ENCODE measurements at regions not wholly inside any gene's neighbourhood (a gene's known extent, or its start where the extent isn't known, plus 50 kb on each side); places are given as distances from the start of the nearest gene placed in this dataset.

- no peaks in the 10 kb centered on the region for H3K4me1 ChIP-seq (ENCODE audit: control insufficient read depth in 2 of 2, insufficient read depth in 2 of 2, low read length in 2 of 2)
- H3K27me3 ChIP-seq (ENCODE audit: control insufficient read depth in 2 of 2, insufficient read depth in 1 of 2, low read length in 1 of 2): no peaks in the 10 kb centered on the region
- H3K36me3 ChIP-seq (ENCODE audit: control insufficient read depth in 2 of 2, insufficient read depth in 2 of 2, low read length in 1 of 2): no peaks in the 10 kb centered on the region
- H3K9me3 ChIP-seq (ENCODE audit: control insufficient read depth in 2 of 2, insufficient read depth in 1 of 2, low read length in 1 of 2): no peaks in the 10 kb centered on the region
- 86% methylated on average over 1 of the region's 1 CpG for WGBS
- DNase-seq (ENCODE audit: low read depth in 6 of 9, low spot score in 9 of 9): no peak
- no peak overlapping the region for H3K4me3 ChIP-seq (ENCODE audit: low read length in 2 of 2)
- no peak overlapping the region for H3K27ac ChIP-seq (ENCODE audit: low read depth in 1 of 2, low read length in 1 of 2)
Measured at GRCh38 chr15:46242935-46243334, 608.1 kb downstream of the SQOR start.

GRCh38 chr15:46251903-46252302 is 617.1 kb downstream of the SQOR start:
- Histone ChIP-seq H3K4me1 (ENCODE audit: control insufficient read depth in 2 of 2, insufficient read depth in 2 of 2, low read length in 2 of 2) (no peaks in the 10 kb centered on the region), H3K9me3 (ENCODE audit: control insufficient read depth in 2 of 2, insufficient read depth in 1 of 2, low read length in 1 of 2) (no peaks in the 10 kb centered on the region), H3K4me3 (ENCODE audit: low read length in 2 of 2) (no peak overlapping the region), H3K27me3 (ENCODE audit: control insufficient read depth in 2 of 2, insufficient read depth in 1 of 2, low read length in 1 of 2) (no peaks in the 10 kb centered on the region), H3K27ac (ENCODE audit: low read depth in 1 of 2, low read length in 1 of 2) (no peak overlapping the region), H3K36me3 (ENCODE audit: control insufficient read depth in 2 of 2, insufficient read depth in 2 of 2, low read length in 1 of 2) (no peaks in the 10 kb centered on the region)
- DNase-seq (ENCODE audit: low read depth in 6 of 9, low spot score in 9 of 9): no peak
- WGBS: 90% methylated on average over 3 of the region's 3 CpGs

GRCh38 chr15:46258056-46258455 is 623.2 kb downstream of the SQOR start:
- DNase-seq (ENCODE audit: low read depth in 6 of 9, low spot score in 9 of 9): no peak
- WGBS: 92% methylated on average over 5 of the region's 5 CpGs
- no peak overlapping the region for H3K4me3 ChIP-seq (ENCODE audit: low read length in 2 of 2)
- no peak overlapping the region for H3K27ac ChIP-seq (ENCODE audit: low read depth in 1 of 2, low read length in 1 of 2)
- no peaks in the 10 kb centered on the region for H3K36me3 ChIP-seq (ENCODE audit: control insufficient read depth in 2 of 2, insufficient read depth in 2 of 2, low read length in 1 of 2)
- no peaks in the 10 kb centered on the region for H3K27me3 ChIP-seq (ENCODE audit: control insufficient read depth in 2 of 2, insufficient read depth in 1 of 2, low read length in 1 of 2)
- no peaks in the 10 kb centered on the region for H3K4me1 ChIP-seq (ENCODE audit: control insufficient read depth in 2 of 2, insufficient read depth in 2 of 2, low read length in 2 of 2)
- H3K9me3 ChIP-seq (ENCODE audit: control insufficient read depth in 2 of 2, insufficient read depth in 1 of 2, low read length in 1 of 2): peaks cover 1 to 6% of the 10 kb centered on the region in 2 donors

GRCh38 chr15:46260937-46261336 is 626.1 kb downstream of the SQOR start:
- no peaks in the 10 kb centered on the region for H3K4me1 ChIP-seq (ENCODE audit: control insufficient read depth in 2 of 2, insufficient read depth in 2 of 2, low read length in 2 of 2)
- H3K9me3 ChIP-seq (ENCODE audit: control insufficient read depth in 2 of 2, insufficient read depth in 1 of 2, low read length in 1 of 2): peaks cover 1 to 6% of the 10 kb centered on the region in 2 donors
- DNase-seq (ENCODE audit: low read depth in 6 of 9, low spot score in 9 of 9): no peak
- no peak overlapping the region for H3K27ac ChIP-seq (ENCODE audit: low read depth in 1 of 2, low read length in 1 of 2)
- WGBS: 84% methylated on average over 3 of the region's 3 CpGs
- no peak overlapping the region for H3K4me3 ChIP-seq (ENCODE audit: low read length in 2 of 2)
- H3K36me3 ChIP-seq (ENCODE audit: control insufficient read depth in 2 of 2, insufficient read depth in 2 of 2, low read length in 1 of 2): no peaks in the 10 kb centered on the region
- H3K27me3 ChIP-seq (ENCODE audit: control insufficient read depth in 2 of 2, insufficient read depth in 1 of 2, low read length in 1 of 2): no peaks in the 10 kb centered on the region

GRCh38 chr15:46265664-46266347 is 631.0 kb downstream of the SQOR start:
- H3K27ac ChIP-seq (ENCODE audit: low read depth in 1 of 2, low read length in 1 of 2): no peak overlapping the region
- DNase-seq (ENCODE audit: low read depth in 6 of 9, low spot score in 9 of 9): no peak
- H3K4me3 ChIP-seq (ENCODE audit: low read length in 2 of 2): no peak overlapping the region
- WGBS: 84% methylated on average over 3 of the region's 3 CpGs
- H3K27me3 ChIP-seq (ENCODE audit: control insufficient read depth in 2 of 2, insufficient read depth in 1 of 2, low read length in 1 of 2): no peaks in the 10 kb centered on the region
- H3K4me1 ChIP-seq (ENCODE audit: control insufficient read depth in 2 of 2, insufficient read depth in 2 of 2, low read length in 2 of 2): no peaks in the 10 kb centered on the region
- no peaks in the 10 kb centered on the region for H3K36me3 ChIP-seq (ENCODE audit: control insufficient read depth in 2 of 2, insufficient read depth in 2 of 2, low read length in 1 of 2)
- peaks cover 1 to 6% of the 10 kb centered on the region in 2 donors for H3K9me3 ChIP-seq (ENCODE audit: control insufficient read depth in 2 of 2, insufficient read depth in 1 of 2, low read length in 1 of 2)

- Histone ChIP-seq H3K27me3 (ENCODE audit: control insufficient read depth in 2 of 2, insufficient read depth in 1 of 2, low read length in 1 of 2) (no peaks in the 10 kb centered on the region), H3K4me1 (ENCODE audit: control insufficient read depth in 2 of 2, insufficient read depth in 2 of 2, low read length in 2 of 2) (no peaks in the 10 kb centered on the region), H3K4me3 (ENCODE audit: low read length in 2 of 2) (no peak overlapping the region), H3K36me3 (ENCODE audit: control insufficient read depth in 2 of 2, insufficient read depth in 2 of 2, low read length in 1 of 2) (no peaks in the 10 kb centered on the region), H3K27ac (ENCODE audit: low read depth in 1 of 2, low read length in 1 of 2) (no peak overlapping the region), H3K9me3 (ENCODE audit: control insufficient read depth in 2 of 2, insufficient read depth in 1 of 2, low read length in 1 of 2) (peaks cover 1% of the 10 kb centered on the region in 2 donors)
- no peak for DNase-seq (ENCODE audit: low read depth in 6 of 9, low spot score in 9 of 9)
- WGBS: 92% methylated on average over 2 of the region's 2 CpGs
Measured at GRCh38 chr15:46266661-46267060, 631.8 kb downstream of the SQOR start.

GRCh38 chr15:46270481-46271147 is 635.8 kb downstream of the SQOR start:
- H3K36me3 ChIP-seq (ENCODE audit: control insufficient read depth in 2 of 2, insufficient read depth in 2 of 2, low read length in 1 of 2): no peaks in the 10 kb centered on the region
- H3K4me3 ChIP-seq (ENCODE audit: low read length in 2 of 2): no peak overlapping the region
- H3K27ac ChIP-seq (ENCODE audit: low read depth in 1 of 2, low read length in 1 of 2): no peak overlapping the region
- H3K9me3 ChIP-seq (ENCODE audit: control insufficient read depth in 2 of 2, insufficient read depth in 1 of 2, low read length in 1 of 2): no peaks in the 10 kb centered on the region
- WGBS: 94% methylated on average over 5 of the region's 5 CpGs
- H3K4me1 ChIP-seq (ENCODE audit: control insufficient read depth in 2 of 2, insufficient read depth in 2 of 2, low read length in 2 of 2): no peaks in the 10 kb centered on the region
- no peaks in the 10 kb centered on the region for H3K27me3 ChIP-seq (ENCODE audit: control insufficient read depth in 2 of 2, insufficient read depth in 1 of 2, low read length in 1 of 2)
- DNase-seq (ENCODE audit: low read depth in 6 of 9, low spot score in 9 of 9): no peak

GRCh38 chr15:46275701-46276100 is 640.9 kb downstream of the SQOR start:
- 96% methylated on average over 1 of the region's 1 CpG for WGBS
- Histone ChIP-seq H3K27ac (ENCODE audit: low read depth in 1 of 2, low read length in 1 of 2) (no peak overlapping the region), H3K27me3 (ENCODE audit: control insufficient read depth in 2 of 2, insufficient read depth in 1 of 2, low read length in 1 of 2) (no peaks in the 10 kb centered on the region), H3K4me3 (ENCODE audit: low read length in 2 of 2) (no peak overlapping the region), H3K36me3 (ENCODE audit: control insufficient read depth in 2 of 2, insufficient read depth in 2 of 2, low read length in 1 of 2) (no peaks in the 10 kb centered on the region), H3K4me1 (ENCODE audit: control insufficient read depth in 2 of 2, insufficient read depth in 2 of 2, low read length in 2 of 2) (no peaks in the 10 kb centered on the region), H3K9me3 (ENCODE audit: control insufficient read depth in 2 of 2, insufficient read depth in 1 of 2, low read length in 1 of 2) (no peaks in the 10 kb centered on the region)
- no peak for DNase-seq (ENCODE audit: low read depth in 6 of 9, low spot score in 9 of 9)

- Histone ChIP-seq H3K36me3 (ENCODE audit: control insufficient read depth in 2 of 2, insufficient read depth in 2 of 2, low read length in 1 of 2) (no peaks in the 10 kb centered on the region), H3K4me3 (ENCODE audit: low read length in 2 of 2) (no peak overlapping the region), H3K27ac (ENCODE audit: low read depth in 1 of 2, low read length in 1 of 2) (no peak overlapping the region), H3K27me3 (ENCODE audit: control insufficient read depth in 2 of 2, insufficient read depth in 1 of 2, low read length in 1 of 2) (no peaks in the 10 kb centered on the region), H3K9me3 (ENCODE audit: control insufficient read depth in 2 of 2, insufficient read depth in 1 of 2, low read length in 1 of 2) (no peaks in the 10 kb centered on the region), H3K4me1 (ENCODE audit: control insufficient read depth in 2 of 2, insufficient read depth in 2 of 2, low read length in 2 of 2) (no peaks in the 10 kb centered on the region)
- DNase-seq (ENCODE audit: low read depth in 6 of 9, low spot score in 9 of 9): no peak
Measured at GRCh38 chr15:46277451-46277850, 642.6 kb downstream of the SQOR start.

Data from thymus (tissue), 11 donors.